Fibroblast of the aortic adventitia (primary cell): ENCODE measurements at regions not wholly inside any gene's neighbourhood (a gene's known extent, or its start where the extent isn't known, plus 50 kb on each side); places are given as distances from the start of the nearest gene placed in this dataset.
"Not testable (repeated sequence)": the region's sequence is repeated elsewhere in the genome, so short reads cannot be mapped to it uniquely, and the experiment has no call there.

ENCODE experiments used
- DNase-seq: peaks from one replicate; pipeline ENCODE4 v3.0.0-alpha.2; 2010; ENCODE audit warnings: low read depth
- H3K4me3 ChIP-seq: 2 replicates; pipeline ENCODE4 v1.5.1; 2011; ENCODE audit warnings: low read depth, mild to moderate bottlenecking, control low read depth, low read length, moderate library complexity
- CTCF ChIP-seq: IDR thresholded peaks from 2 replicates; pipeline ENCODE4 v1.5.1; 2011; ENCODE audit warnings: mild to moderate bottlenecking, low read length, control low read depth, inconsistent platforms; ENCODE audit not compliant: insufficient read depth

- DNase-seq, result peak; percentile 88
- H3K4me3 ChIP-seq, result no peak overlapping the region
- TF ChIP-seq CTCF, result no peak
Observed at GRCh38 chr12:58757422-58757821, 162.9 kb downstream of the LRIG3 start.

GRCh38 chr12:58759745-58760144, 160.6 kb downstream of the LRIG3 start:
- not testable (repeated sequence) for H3K4me3 ChIP-seq, DNase-seq

- no peak for TF ChIP-seq CTCF
- no peak for DNase-seq
- no peak overlapping the region for H3K4me3 ChIP-seq
Observed at GRCh38 chr12:58761308-58761707, 159.0 kb downstream of the LRIG3 start.

- no peak for DNase-seq
- no peak overlapping the region for H3K4me3 ChIP-seq
- TF ChIP-seq CTCF, result no peak
Observed at GRCh38 chr12:58764100-58764953, 156.0 kb downstream of the LRIG3 start.

GRCh38 chr12:58765076-58765475, 155.2 kb downstream of the LRIG3 start:
- no peak for DNase-seq
- no peak for TF ChIP-seq CTCF
- H3K4me3 ChIP-seq, result no peak overlapping the region

GRCh38 chr12:58765653-58766512, 154.4 kb downstream of the LRIG3 start:
- TF ChIP-seq CTCF, result no peak

GRCh38 chr12:58766513-58766870, 153.8 kb downstream of the LRIG3 start:
- H3K4me3 ChIP-seq, result no peak overlapping the region
- no peak for TF ChIP-seq CTCF
- DNase-seq, result no peak

More at GRCh38 chr12:58765653-58766512, 154.4 kb downstream of the LRIG3 start:
- no peak overlapping the region for H3K4me3 ChIP-seq
- peak; percentile 42 for DNase-seq
